GM21390 (cell line): ENCODE measurements at regions not wholly inside any gene's neighbourhood (a gene's known extent, or its start where the extent isn't known, plus 50 kb on each side); places are given as distances from the start of the nearest gene placed in this dataset.
A peak's percentile ranks its signal among the peaks of the same experiment; 100 is the strongest.
"Not testable (repeated sequence)": the region's sequence is repeated elsewhere in the genome, so short reads cannot be mapped to it uniquely, and the experiment has no call there.

Experiments
- ATAC-seq: cut with Tn5 transposase; IDR thresholded peaks from one replicate; pipeline ENCODE4 v1.9.1; 2021; ENCODE audit not compliant: unreplicated experiment

DNA sequence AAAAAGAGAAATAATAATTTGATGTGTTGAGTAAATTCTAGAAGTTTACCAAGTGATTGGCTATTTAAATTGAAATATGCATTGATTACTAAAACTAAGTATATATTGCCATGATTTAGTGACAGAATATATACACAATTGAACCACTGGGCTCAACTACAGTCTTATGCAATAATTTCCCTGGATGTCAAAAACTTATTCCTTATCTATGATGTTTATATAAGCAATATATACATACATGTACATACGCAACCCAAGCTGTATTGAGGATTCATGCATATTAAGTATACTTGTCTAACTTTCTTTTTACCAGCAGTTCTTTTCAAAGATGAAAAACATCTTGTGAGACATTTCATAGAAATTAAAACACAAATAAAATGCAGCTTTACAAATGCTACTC, 165.8 kb downstream of the ZIC4 start:
- ATAC-seq, result no peak

DNA sequence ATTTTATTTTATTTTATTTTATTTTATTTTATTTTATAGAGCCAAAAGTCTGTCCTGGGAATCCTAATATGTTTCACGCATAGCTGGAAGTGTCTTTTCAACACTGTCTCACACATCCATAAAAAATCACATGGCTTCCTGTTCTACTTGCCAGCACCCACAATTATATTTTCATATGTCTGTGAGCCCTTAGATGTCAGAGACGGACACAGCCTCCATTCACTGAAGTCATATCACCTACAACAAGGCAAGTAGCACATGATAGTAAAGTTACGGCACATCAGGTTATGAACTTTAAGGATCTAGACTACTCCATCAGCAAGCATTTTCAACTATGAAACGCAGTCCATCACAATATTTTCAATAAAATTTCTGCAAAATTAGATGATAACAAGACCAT, 168.4 kb downstream of the ZIC4 start:
- no peak for ATAC-seq

DNA sequence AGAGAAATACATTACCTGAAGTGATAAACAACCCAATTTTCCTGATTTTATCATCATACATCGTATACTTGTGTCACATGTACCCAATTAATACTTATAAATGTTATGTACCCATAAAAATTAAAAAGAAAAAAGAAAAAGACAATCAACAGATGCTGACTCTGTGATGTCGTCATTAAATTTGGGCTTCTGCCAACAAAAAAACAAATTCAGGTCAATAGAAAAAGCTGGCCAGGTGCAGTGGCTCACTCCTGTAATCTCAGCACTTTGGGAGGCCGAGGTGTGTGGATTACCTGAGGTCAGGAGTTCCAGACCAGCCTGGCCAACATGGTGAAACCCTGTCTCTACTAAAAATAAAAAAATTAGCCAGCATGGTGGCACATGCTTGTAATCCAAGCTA, 174.4 kb downstream of the ZIC4 start:
- ATAC-seq, result not testable (repeated sequence)

DNA sequence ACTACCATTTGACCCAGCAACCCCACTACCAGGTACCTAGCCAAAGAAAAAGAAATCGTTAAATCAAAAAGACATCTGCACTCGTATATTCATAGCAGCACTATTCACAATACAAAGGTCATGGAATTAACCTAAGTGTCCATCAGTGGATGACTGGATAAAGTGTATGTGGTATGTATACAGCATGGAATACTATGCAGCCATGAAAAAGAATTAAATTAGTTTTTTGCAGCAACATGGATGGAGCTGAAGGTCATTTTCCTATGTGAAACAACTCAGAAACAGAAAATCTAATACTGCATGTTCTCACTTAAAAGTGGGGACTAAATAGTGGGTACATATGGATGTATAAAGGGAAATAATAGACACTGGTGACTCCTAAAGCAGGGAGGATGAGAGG, 175.2 kb downstream of the ZIC4 start:
- no peak for ATAC-seq

DNA sequence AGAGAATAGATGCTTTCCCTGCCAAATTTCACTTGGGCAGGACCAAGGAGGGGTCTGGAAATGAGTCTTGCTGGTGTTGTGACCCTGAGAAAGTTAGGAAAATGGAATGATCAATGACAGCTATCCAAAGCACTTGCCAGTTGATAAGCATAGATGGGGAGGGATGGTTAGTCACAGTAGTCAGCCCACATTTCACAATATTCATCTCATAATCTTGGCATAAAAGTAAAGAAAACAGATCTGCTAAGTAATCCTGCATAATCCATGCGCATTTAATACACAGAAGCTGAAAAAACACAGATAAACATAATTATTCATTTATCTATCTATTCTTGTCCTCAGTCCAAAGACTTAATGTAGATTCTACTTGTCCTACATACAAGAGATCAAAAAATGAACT, 184.1 kb downstream of the ZIC4 start:
- ATAC-seq, result no peak

DNA sequence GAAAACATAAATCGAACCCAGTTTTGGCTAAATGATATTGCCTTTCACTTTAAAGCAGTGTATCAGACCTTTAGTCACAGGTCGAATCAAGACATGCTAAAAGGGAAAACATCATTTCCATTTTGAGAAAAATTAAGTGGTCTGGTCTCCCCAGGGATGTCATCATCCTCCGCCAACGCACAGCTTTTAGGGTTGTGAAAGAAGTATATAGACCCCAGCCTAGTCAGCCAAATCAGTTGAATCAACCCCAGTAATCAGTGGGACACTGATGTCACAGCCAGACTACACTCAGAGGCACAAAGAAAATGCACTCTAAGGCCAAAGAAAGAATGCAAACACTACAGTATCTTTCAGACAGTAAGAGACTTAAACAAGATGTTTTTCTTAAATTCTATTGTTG, 187.4 kb downstream of the ZIC4 start:
- ATAC-seq, result no peak

DNA sequence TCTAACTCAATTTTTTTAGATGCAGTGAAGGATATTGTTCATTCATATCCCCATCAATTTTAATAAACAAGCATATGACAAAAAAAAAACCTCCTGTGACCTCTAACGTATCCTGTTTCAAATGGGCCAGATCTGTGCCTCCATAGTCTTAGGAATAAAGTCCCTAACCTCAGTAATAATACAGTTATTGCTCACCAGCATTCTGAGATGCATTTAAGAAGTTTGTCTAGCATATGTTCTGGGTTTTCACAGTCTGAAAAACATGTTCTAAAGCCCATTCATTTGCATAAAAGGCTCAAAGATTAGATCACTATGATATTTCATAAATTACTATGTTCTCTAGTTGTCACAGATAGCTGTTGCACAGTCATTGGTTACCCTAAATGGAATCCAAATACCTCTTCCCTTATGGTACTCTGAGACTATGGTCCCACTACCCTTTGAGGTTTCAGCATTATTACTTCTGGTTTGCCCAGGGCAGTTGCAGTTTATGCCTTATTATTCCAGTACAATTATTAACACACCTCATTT, 190.1 kb downstream of the ZIC4 start:
- ATAC-seq, result no peak

DNA sequence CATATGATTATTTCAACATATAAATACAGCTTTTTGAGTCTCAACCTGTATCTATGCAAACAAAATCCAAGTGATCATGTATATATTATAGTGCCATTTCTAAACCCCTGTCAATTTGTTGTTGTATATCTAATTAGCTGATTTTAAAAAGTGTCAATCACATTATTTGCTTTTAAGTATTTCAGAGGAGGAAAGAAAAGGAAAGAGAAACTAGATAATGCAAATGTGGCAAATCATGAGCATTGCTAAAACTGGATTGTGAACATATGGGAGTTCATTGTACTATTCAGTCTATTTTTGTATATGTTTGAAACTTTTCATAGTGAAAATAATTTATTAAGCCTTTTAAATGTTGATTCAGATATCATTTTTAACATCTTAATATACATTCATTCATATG, 190.7 kb downstream of the ZIC4 start:
- ATAC-seq, result no peak

DNA sequence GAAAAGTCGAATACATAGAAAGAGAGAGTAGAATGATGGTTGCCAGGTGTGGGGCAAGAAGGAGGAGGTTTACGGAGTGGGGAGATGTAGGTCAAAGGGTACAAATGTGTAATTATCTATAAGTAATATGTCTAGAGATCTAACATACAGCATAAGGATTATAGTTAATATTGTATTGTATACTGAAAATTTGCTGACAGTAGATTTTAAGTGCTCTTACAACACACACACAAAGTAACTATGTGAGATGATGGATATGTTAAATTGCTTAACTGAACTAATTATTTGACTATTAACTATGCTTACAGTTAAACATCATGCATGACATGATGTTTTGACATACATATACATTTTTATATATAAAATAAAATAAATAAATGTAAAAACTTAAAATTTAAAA, 192.7 kb downstream of the ZIC4 start:
- ATAC-seq, result no peak

DNA sequence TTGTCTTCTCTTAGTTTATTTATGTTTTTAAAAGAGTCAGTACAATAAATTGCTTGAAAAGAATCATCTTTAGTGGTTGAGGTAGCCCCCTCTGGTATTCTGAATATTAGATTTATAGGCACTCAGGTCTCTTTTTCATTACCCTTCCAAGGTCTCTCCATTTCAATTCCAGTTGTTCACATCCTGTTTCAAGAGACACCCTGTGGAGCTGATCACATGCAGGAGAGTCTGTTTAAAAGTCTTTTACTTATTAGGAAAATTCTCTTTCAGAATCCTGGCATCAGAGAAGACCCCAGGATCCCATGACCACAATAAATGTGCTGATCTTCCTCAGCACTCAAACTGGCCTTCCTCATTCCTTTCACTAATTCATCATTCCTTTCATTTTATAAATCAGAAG, 195.7 kb downstream of the ZIC4 start:
- no peak for ATAC-seq

DNA sequence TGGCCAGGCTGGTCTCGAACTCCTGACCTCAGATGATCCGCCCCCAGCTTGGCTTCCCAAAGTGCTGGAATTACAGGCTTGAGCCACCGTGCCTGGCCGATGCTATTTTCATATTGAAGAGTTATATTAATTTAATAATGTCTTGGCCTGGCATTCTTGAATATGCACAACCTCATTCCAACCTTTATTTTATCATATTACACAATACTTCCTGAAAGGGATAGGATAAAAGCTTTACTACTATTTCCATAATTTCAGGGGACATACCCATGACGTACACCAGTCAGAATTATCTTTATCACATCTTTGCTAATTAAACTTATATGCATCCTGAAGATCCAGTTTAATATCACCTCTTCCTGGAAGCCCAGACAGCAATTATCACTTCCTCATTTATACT, 205.3 kb downstream of the ZIC4 start:
- ATAC-seq, result no peak

DNA sequence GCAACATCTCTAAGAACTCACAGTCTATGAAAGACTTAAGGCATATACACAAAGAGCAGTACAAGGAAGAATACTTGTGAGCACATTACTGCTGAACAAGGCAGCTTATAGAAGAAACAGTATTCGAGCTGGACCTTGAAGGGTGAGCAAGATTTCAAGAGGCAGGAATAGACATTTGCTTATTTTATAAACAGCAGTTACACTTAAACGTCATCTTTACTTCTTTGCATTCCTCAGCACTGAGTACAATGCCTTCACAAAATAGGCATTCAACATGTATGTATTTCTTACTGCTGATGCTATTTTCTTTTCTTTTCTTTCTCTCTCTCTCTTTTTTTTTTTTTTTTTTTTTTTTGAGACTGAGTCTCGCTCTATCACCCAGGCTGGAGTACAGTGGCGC, 205.8 kb downstream of the ZIC4 start:
- ATAC-seq, result no peak

DNA sequence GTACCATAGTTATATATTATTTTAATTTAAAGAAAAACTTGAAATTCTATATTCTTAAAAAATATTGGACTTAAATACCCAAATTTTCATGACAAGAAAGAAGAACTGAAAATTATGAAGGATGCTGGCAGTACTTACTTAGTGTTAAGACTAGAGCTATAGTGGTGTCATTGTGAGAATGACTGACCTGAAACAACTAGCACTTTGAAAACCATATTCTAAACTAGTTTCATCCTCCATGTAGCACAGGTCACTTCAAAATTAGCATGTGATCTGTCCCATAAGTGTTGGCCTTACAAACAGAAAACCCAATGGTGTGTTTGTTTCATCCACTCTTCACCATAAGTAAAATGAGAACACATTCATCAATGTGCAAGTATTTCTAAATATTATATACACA, 208.6 kb downstream of the ZIC4 start:
- ATAC-seq, result no peak

DNA sequence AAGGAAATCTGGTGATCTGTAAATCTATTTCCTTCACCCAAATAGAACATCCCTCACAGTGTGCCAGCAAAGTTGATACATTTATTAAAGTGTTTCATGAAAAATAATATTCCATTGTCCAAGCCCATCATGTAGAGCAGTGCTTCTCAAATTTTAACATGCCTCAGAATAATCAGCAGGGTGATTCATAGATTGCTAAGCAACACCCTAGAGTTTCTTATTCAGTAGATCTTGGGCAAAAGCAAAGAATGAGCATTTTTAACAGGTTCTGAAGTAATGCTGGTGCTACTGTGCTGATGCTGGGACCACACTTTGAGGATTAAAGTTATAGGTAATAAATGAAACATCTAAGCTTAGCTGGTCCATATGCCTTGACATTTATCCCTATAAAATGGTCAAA, 210.5 kb downstream of the ZIC4 start:
- no peak for ATAC-seq

DNA sequence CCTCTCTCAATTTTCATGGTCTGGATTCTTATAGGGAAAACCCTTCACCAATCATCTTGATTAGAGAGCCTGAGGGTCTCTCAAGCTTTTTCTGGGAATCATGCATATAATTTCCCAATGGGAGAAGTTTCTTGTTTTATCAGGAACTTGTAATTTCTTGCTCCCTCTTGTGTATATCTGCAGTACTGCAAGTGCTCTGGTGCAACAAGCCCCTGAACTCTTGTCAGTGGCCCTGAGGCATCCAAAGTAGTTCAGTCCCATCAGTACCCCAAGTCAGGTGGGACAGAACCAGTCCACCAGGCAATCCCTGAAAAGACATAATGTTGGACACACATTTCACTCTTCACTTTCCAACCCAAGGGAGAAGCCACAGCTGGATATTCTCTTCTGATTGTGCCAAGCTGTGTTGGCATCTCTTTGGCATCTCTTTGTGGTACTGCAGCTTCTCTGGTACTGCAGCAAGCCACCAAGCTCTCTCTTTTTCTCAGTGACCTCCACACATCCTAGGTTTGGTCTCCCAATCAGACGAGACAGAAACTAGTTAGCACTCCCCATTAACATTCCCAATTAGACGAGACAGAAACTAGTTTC, 214.5 kb downstream of the ZIC4 start:
- peak; percentile 62 for ATAC-seq

DNA sequence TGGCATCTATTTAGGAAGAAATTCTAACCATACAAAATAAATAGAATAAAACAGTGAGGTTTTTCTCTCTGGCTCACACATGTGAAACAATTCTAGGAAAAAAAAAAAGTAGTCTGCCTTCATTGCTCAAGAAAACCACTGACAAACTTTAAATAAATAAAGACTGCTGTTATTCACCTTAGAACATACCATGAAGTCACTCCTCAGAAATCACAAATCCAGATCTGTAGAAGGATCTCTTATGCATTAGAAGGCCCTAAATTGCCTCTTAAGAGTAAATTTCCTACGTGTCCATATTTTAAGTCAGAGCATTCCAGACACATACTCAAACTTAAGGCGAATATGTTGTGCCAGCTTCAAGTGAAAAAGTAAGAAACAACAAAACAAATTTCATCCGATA, 217.3 kb downstream of the ZIC4 start:
- no peak for ATAC-seq

DNA sequence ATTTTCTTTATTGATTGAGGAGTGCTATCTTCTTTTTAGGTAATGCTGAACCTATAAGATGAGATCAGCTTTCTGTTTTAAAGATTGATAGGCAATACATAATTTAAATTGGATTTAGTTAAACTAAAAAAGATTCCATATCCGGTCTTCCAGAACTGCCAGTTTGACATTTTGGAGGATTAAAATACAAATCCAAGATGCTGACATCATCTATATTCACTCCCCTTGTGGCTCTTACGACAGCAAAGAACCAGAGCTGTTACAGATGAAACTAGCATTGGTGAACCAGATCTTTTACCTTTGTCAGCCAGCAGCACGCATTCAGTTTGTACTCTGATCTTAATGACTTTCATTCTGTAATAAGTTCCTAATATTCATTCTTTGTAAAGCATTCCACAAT, 218.7 kb downstream of the ZIC4 start:
- ATAC-seq, result no peak

DNA sequence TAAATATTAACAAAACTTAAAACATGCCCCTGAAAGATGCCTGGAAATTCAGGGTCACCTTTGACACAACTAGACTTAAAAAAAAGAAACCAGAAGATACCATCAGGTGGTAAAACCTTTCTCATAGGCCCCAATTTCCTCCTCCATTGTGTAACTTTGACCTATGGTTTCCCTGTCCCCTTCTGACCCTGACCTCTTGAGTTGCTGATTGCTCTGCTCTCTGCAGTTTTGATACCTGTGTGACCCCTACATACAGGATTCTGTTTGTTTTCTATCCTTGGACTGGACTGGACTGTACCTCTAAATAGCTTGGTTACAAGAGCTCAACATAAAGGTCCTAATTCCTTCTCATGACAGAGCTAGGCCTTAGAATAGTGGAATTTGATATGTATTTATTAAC, 220.6 kb downstream of the ZIC4 start:
- no peak for ATAC-seq

DNA sequence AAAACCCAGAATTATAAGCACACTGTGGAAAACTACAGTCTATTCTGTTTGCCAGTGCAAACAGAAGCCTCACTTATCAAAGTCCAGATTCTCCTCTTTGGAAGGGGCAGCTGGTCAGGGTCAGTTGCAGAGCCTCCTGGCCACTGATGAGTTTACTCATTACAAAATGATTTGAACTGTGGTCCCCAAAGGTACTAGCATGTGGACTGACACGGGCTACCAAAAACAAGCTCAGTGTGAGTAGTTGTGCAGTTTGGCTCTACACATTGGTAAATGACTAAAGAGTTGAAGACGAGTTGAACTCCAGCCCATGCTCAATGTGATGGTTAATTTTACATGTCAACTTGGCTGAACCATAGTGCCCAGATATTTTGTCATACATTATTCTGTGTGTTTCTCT, 221.5 kb downstream of the ZIC4 start:
- no peak for ATAC-seq

DNA sequence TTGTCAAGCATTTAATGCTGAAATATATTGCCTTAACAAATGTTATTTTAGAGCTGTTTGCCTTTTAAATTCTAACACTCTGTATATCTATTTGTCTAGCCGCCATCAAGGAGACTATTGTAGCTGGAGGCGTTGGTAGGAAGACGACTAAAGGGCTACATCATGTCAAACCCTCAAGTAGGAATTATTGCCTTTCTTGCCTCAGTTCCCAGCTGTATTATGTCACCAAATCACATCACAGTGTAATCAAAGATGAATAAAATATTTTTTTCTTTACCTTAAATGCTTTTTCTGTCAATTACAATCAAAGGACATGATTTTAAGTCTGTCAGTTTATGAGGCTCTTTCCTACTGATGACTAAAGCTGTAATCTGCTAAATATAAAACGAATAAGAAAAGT, 233.1 kb downstream of the ZIC4 start:
- ATAC-seq, result no peak

DNA sequence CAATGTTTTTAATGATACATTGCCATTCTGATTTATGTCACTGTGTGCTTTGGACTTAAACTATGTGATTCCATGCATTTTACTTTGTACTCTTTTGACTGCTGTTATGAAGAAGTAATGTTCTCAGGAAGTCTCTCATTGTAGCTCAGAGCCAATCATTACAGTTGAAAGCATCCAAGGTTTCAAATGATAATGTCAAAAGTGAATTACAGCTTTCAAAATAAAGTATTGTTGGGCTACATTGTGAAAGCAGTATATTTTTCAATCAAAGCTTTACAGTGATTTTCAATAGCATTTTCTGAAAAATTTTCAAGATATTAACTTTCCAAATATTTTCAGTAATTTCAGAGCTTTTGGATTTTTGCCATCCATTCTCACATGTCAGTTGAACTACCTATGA, 243.6 kb downstream of the ZIC4 start:
- no peak for ATAC-seq

DNA sequence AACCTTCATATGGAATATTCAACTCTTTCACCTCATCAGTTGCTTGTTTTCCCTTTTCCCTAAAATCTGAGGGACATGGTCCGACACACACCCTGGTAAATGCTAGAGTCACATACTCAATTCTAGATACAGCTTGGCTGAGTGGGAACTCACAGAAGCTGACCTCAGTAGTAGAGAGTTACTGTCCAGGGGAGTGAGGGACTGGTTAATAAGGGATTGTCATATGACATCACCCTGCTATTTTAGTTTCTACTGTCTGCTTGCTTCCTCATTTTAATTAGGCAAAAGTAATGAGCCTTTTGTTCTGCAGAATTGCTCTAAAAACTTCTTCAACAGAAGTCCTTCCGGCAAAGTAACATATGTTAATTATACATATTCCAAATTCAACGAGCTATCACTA, 244.5 kb downstream of the ZIC4 start:
- no peak for ATAC-seq

DNA sequence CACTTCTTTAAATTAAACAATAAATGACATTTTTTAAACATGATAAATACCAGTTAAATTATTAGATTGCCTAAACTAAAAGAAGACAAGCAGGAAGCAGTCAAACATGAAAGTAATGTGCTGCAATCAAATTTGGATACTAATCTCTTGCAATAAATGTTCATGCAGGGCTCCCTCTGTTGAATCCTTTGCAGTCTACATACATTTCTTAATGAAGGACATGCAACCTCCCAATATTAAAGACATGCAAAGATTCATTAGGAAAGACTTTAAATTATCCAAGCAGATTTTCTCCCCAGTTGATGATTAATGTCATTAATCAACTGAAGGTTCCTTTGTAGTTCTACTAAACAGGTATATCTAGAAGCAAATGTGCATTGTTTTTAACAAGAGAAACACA, 245.4 kb downstream of the ZIC4 start:
- no peak for ATAC-seq

DNA sequence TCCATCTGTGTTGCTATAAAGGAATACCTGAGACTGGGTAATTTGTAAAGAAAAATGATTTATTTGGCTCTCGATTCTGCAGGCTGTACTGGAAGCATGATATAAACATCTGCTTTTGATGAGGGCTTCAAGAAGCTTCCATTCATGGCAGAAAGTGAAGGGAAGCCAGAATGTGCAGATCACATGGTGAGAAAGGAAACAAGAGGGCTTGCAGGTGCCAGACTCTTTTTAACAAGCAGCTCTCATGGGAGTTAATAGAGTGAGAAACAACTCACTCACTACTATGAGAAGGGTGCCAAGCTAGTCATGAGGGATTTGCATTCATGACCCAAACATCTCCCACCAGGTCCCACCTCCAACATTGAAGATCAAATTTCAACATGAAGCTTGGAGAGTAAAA, 247.2 kb downstream of the ZIC4 start:
- no peak for ATAC-seq
